IMR-90 (cell line): ENCODE measurements at regions not wholly inside any gene's neighbourhood (a gene's known extent, or its start where the extent isn't known, plus 50 kb on each side); places are given as distances from the start of the nearest gene placed in this dataset.

Source experiments
- ATAC-seq: fragments of 200-7000 bp; cut with Tn5 transposase; 2 replicates; pipeline ENCODE4 v1.9.1; 2020; ENCODE audit warnings: low read depth, mild to moderate bottlenecking, moderate library complexity
- BruUV-seq: library from RNA; stranded (reverse); fragments of 400-500 nt; replicated peaks from 2 replicates; lab custom pipeline; 2021; lab: Mats Ljungman, UMichigan
- CTCF ChIA-PET: fragments of 300-600 bp; formaldehyde crosslinking; extraction: SDS; loops from one replicate; lab custom pipeline; 2021; ENCODE audit warnings: antibody characterized with exemption; lab: Yijun Ruan, JAX
- POLR2A ChIA-PET: fragments of 300-600 bp; sonication (Branson Sonifier 250); formaldehyde crosslinking; loops from one replicate; lab custom pipeline; 2022; ENCODE audit warnings: antibody characterized with exemption; ENCODE audit not compliant: unreplicated experiment; lab: Charles Lee
- DNase-seq: peaks from one replicate; pipeline ENCODE4 v3.0.0; 2013
- H2AFZ ChIP-seq: replicated peaks from 2 replicates; pipeline ENCODE3; 2013; ENCODE audit warnings: low read length, mild to moderate bottlenecking; ENCODE audit not compliant: poor library complexity
- H2AK5ac ChIP-seq: 2 replicates; pipeline ENCODE4 v1.6.1; 2013; ENCODE audit warnings: low read depth, low read length, inconsistent platforms
- H2AK9ac ChIP-seq: replicated peaks from 2 replicates; pipeline ENCODE3; 2013; ENCODE audit warnings: mild to moderate bottlenecking, low read depth, low read length, moderate library complexity; ENCODE audit not compliant: poor library complexity
- H2BK120ac ChIP-seq: 2 replicates; pipeline ENCODE4 v1.6.1; 2013; ENCODE audit warnings: low read depth, low read length, inconsistent platforms
- H2BK15ac ChIP-seq: 3 replicates; pipeline ENCODE4 v1.6.1; 2013; ENCODE audit warnings: low read depth, low read length, inconsistent platforms
- H2BK20ac ChIP-seq: 2 replicates; pipeline ENCODE4 v1.6.1; 2013; ENCODE audit warnings: low read depth, mild to moderate bottlenecking, inconsistent platforms, low read length, moderate library complexity
- H2BK5ac ChIP-seq: 2 replicates; pipeline ENCODE4 v1.6.1; 2013; ENCODE audit warnings: mild to moderate bottlenecking, low read depth, low read length, inconsistent platforms; ENCODE audit not compliant: poor library complexity, severe bottlenecking
- H3K14ac ChIP-seq: replicated peaks from 2 replicates; pipeline ENCODE4 v1.6.1; 2013; ENCODE audit warnings: low read depth, low read length, inconsistent platforms
- H3K18ac ChIP-seq: 2 replicates; pipeline ENCODE4 v1.6.1; 2013; ENCODE audit warnings: low read depth, low read length, control low read depth
- H3K23ac ChIP-seq: 2 replicates; pipeline ENCODE4 v1.6.1; 2013; ENCODE audit warnings: low read depth, low read length, inconsistent platforms
- H3K27ac ChIP-seq: 2 replicates; pipeline ENCODE4 v1.5.1; 2013; ENCODE audit warnings: mild to moderate bottlenecking, control low read depth, low read length; ENCODE audit not compliant: insufficient read depth
- H3K27me3 ChIP-seq: 2 replicates; pipeline ENCODE4 v1.6.1; 2013; ENCODE audit warnings: low read length; ENCODE audit not compliant: control insufficient read depth, insufficient read depth
- H3K36me3 ChIP-seq: 2 replicates; pipeline ENCODE4 v1.6.1; 2013; ENCODE audit warnings: low read length, mixed read lengths; ENCODE audit not compliant: control insufficient read depth, insufficient read depth
- H3K4ac ChIP-seq: 2 replicates; pipeline ENCODE4 v1.6.1; 2013; ENCODE audit warnings: low read depth, low read length, inconsistent platforms
- H3K4me1 ChIP-seq: 2 replicates; pipeline ENCODE4 v1.6.1; 2013; ENCODE audit warnings: low read length, mixed read lengths; ENCODE audit not compliant: control insufficient read depth, insufficient read depth
- H3K4me2 ChIP-seq: 2 replicates; pipeline ENCODE4 v1.6.1; 2013; ENCODE audit warnings: low read depth, mild to moderate bottlenecking, control low read depth, low read length, moderate library complexity
- H3K4me3 ChIP-seq: 2 replicates; pipeline ENCODE4 v1.5.1; 2013; ENCODE audit warnings: low read depth, mild to moderate bottlenecking, control low read depth, low read length, moderate library complexity; ENCODE audit not compliant: insufficient read depth
- H3K56ac ChIP-seq: 2 replicates; pipeline ENCODE4 v1.6.1; 2013; ENCODE audit warnings: low read length, inconsistent platforms; ENCODE audit not compliant: insufficient read depth; ENCODE audit errors: extremely low read depth
- H3K79me1 ChIP-seq, 2 experiments: 2 replicates each; pipeline ENCODE4 v1.6.1; 2013; ENCODE audit warnings: low read length in 2 of 2, inconsistent platforms in 1 of 2, low read depth in 1 of 2
- H3K9ac ChIP-seq: 2 replicates; pipeline ENCODE4 v1.6.1; 2013; ENCODE audit warnings: low read depth, low read length, control low read depth
- H3K9me1 ChIP-seq: 2 replicates; pipeline ENCODE4 v1.6.1; 2013; ENCODE audit warnings: low read length, inconsistent platforms; ENCODE audit not compliant: insufficient read depth
- H3K9me3 ChIP-seq: 2 replicates; pipeline ENCODE4 v1.6.1; 2013; ENCODE audit warnings: low read length; ENCODE audit not compliant: control insufficient read depth, insufficient read depth
- H4K20me1 ChIP-seq: 2 replicates; pipeline ENCODE4 v1.6.1; 2013; ENCODE audit warnings: low read length, inconsistent platforms; ENCODE audit not compliant: insufficient read depth
- H4K5ac ChIP-seq: 2 replicates; pipeline ENCODE4 v1.6.1; 2013; ENCODE audit warnings: mild to moderate bottlenecking, low read depth, low read length, control low read depth
- H4K8ac ChIP-seq, 2 experiments: 2 replicates each; pipeline ENCODE4 v1.6.1; 2013; ENCODE audit warnings: low read depth in 2 of 2, low read length in 2 of 2, control low read depth in 1 of 2, inconsistent platforms in 1 of 2
- H4K91ac ChIP-seq: 2 replicates; pipeline ENCODE4 v1.6.1; 2013; ENCODE audit warnings: low read depth, low read length, inconsistent platforms; ENCODE audit not compliant: insufficient read depth
- CEBPB ChIP-seq: IDR thresholded peaks from 2 replicates; pipeline ENCODE4 v1.6.1; 2012; ENCODE audit warnings: low read depth, low read length, improper control_type of control experiment
- ELK1 ChIP-seq: fragments of 150-350 bp; IDR thresholded peaks from 2 replicates; pipeline ENCODE4 v1.6.1; 2016; ENCODE audit warnings: low read depth, mild to moderate bottlenecking, low read length, moderate library complexity, borderline replicate concordance
- MAFK ChIP-seq: IDR thresholded peaks from 2 replicates; pipeline ENCODE4 v1.6.1; 2012; ENCODE audit warnings: low read depth, low read length, improper control_type of control experiment
- MXI1 ChIP-seq: IDR thresholded peaks from 2 replicates; pipeline ENCODE4 v1.6.1; 2012; ENCODE audit warnings: low read depth, mild to moderate bottlenecking, low read length, moderate library complexity, borderline replicate concordance
- NFE2L2 ChIP-seq: fragments of 150-350 bp; IDR thresholded peaks from 2 replicates; pipeline ENCODE4 v1.6.1; 2016; ENCODE audit warnings: low read depth, mild to moderate bottlenecking, low read length
- POLR2A ChIP-seq: IDR thresholded peaks from 2 replicates; pipeline ENCODE4 v1.6.1; 2012; ENCODE audit warnings: mild to moderate bottlenecking, low read depth, low read length
- RCOR1 ChIP-seq: IDR thresholded peaks from 2 replicates; pipeline ENCODE4 v1.6.1; 2012; ENCODE audit warnings: mild to moderate bottlenecking, low read length, improper control_type of control experiment; ENCODE audit not compliant: insufficient replicate concordance
- WGBS, 2 experiments: methylation state at CpG; one replicate each; pipeline versions ENCODE4 v1.1.5 to v1.1.7; 2013; ENCODE audit warnings: missing lambda C conversion rate in 2 of 2; ENCODE audit not compliant: insufficient read length in 1 of 2; ENCODE audit errors: extremely low coverage in 2 of 2; 5-methylcytosine and 5-hydroxymethylcytosine counted together
- dilution Hi-C: fragments of 300-500 bp; cut with HindIII; formaldehyde crosslinking; loops from one replicate; pipeline ENCODE4 v1.14.3; 2018; ENCODE audit warnings: low sequenced_read_pairs; ENCODE audit not compliant: unreplicated experiment
- in situ Hi-C: fragments of 300-500 bp; cut with MboI; formaldehyde crosslinking; loops from 3 replicates; pipeline ENCODE4 v1.14.3; 2019; ENCODE audit warnings: low sequenced_read_pairs, inconsistent platforms, mixed read lengths
- intact Hi-C: fragments of 100-400 bp; cut with micrococcal nuclease; formaldehyde crosslinking; loops from 2 replicates; pipeline ENCODE4 v1.10.0; 2022

- H3K56ac ChIP-seq, result no peak overlapping the region
- H2AK5ac ChIP-seq, result no peak overlapping the region
- H3K14ac ChIP-seq, result no peak overlapping the region
- H2BK20ac ChIP-seq, result no peak overlapping the region
- ChIA-PET POLR2A (no interaction called here), CTCF (no interaction called here)
- H3K23ac ChIP-seq, result no peak overlapping the region
- no peaks in the 10 kb centered on the region for H3K36me3 ChIP-seq
- TF ChIP-seq MXI1, result no peak
- TF ChIP-seq MAFK, result no peak
- TF ChIP-seq ELK1, result no peak
- TF ChIP-seq POLR2A, result no peak
- TF ChIP-seq CEBPB, result no peak
- TF ChIP-seq RCOR1, result no peak
- TF ChIP-seq NFE2L2, result no peak
- no peak overlapping the region for H3K4ac ChIP-seq
- H4K91ac ChIP-seq, result no peak overlapping the region
- no peaks in the 10 kb centered on the region for H3K27me3 ChIP-seq
- H4K20me1 ChIP-seq, result no peaks in the 10 kb centered on the region
- H3K27ac ChIP-seq, result no peak overlapping the region
- H3K4me2 ChIP-seq, result no peak overlapping the region
- no peak for DNase-seq
- dilution Hi-C loops (no loop called here), in situ Hi-C loops (no loop called here), intact Hi-C loops (no loop called here)
- H3K4me3 ChIP-seq, result no peak overlapping the region
- H3K18ac ChIP-seq, result no peak overlapping the region
- WGBS, 2 experiments, result no CpG with 5 or more reads among the region's 2 CpGs
- H2AK9ac ChIP-seq, result no peak overlapping the region
- no peak for ATAC-seq
- H2BK5ac ChIP-seq, result no peak overlapping the region
- H3K9ac ChIP-seq, result no peak overlapping the region
- no peak overlapping the region for H4K5ac ChIP-seq
- H2BK120ac ChIP-seq, result no peak overlapping the region
- H2AFZ ChIP-seq, result no peak overlapping the region
- peaks cover 4% of the 10 kb centered on the region; the same call in 1 of the 2 replicates for H3K9me3 ChIP-seq
- no TSS peak for BruUV-seq
- H4K8ac ChIP-seq, result no peak overlapping the region
- H3K79me1 ChIP-seq, result no peaks in the 10 kb centered on the region
- H3K4me1 ChIP-seq, result no peaks in the 10 kb centered on the region
- H2BK15ac ChIP-seq, result no peak overlapping the region
- no peaks in the 10 kb centered on the region for H3K9me1 ChIP-seq
These were observed 244.3 kb downstream of the OLFM4 start for GRCh38 chr13:53272873-53273272.
